GM18502 (cell line): ENCODE measurements at regions not wholly inside any gene's neighbourhood (a gene's known extent, or its start where the extent isn't known, plus 50 kb on each side); places are given as distances from the start of the nearest gene placed in this dataset.
"Not testable (repeated sequence)": the region's sequence is repeated elsewhere in the genome, so short reads cannot be mapped to it uniquely, and the experiment has no call there.

Source experiments
- ATAC-seq: cut with Tn5 transposase; IDR thresholded peaks from one replicate; pipeline ENCODE4 v1.9.1; 2021; ENCODE audit warnings: mild to moderate bottlenecking; ENCODE audit not compliant: unreplicated experiment, poor library complexity

- no peak for ATAC-seq
Observed at GRCh38 chr9:13478160-13478559, 198.7 kb upstream of the MPDZ start.

GRCh38 chr9:13470836-13471235, 191.3 kb upstream of the MPDZ start:
- ATAC-seq = no peak

GRCh38 chr9:13467157-13467556, 187.7 kb upstream of the MPDZ start:
- ATAC-seq = no peak

- ATAC-seq = no peak
Observed at GRCh38 chr9:13461414-13461991, 182.0 kb upstream of the MPDZ start.

- ATAC-seq = no peak
Observed at GRCh38 chr9:13459071-13459470, 179.6 kb upstream of the MPDZ start.

- ATAC-seq = no peak
Observed at GRCh38 chr9:13457795-13458194, 178.3 kb upstream of the MPDZ start.

GRCh38 chr9:13450723-13451122, 171.2 kb upstream of the MPDZ start:
- peak; percentile 82 for ATAC-seq

GRCh38 chr9:13448482-13448881, 169.0 kb upstream of the MPDZ start:
- no peak for ATAC-seq

- ATAC-seq = no peak
Observed at GRCh38 chr9:13447843-13448422, 168.4 kb upstream of the MPDZ start.

- no peak for ATAC-seq
Observed at GRCh38 chr9:13446938-13447842, 167.7 kb upstream of the MPDZ start.

- ATAC-seq = no peak
Observed at GRCh38 chr9:13446286-13446937, 166.9 kb upstream of the MPDZ start.

- no peak for ATAC-seq
Observed at GRCh38 chr9:13445103-13445500, 165.6 kb upstream of the MPDZ start.

GRCh38 chr9:13444245-13445102, 165.0 kb upstream of the MPDZ start:
- no peak for ATAC-seq

- no peak for ATAC-seq
Observed at GRCh38 chr9:13443346-13444244, 164.1 kb upstream of the MPDZ start.

- ATAC-seq = no peak
Observed at GRCh38 chr9:13439685-13440476, 160.4 kb upstream of the MPDZ start.

- no peak for ATAC-seq
Observed at GRCh38 chr9:13437866-13438265, 158.4 kb upstream of the MPDZ start.

GRCh38 chr9:13436591-13436990, 157.1 kb upstream of the MPDZ start:
- no peak for ATAC-seq

- ATAC-seq = not testable (repeated sequence)
Observed at GRCh38 chr9:13433453-13433852, 154.0 kb upstream of the MPDZ start.
